HG03097 (cell line): ENCODE measurements at regions not wholly inside any gene's neighbourhood (a gene's known extent, or its start where the extent isn't known, plus 50 kb on each side); places are given as distances from the start of the nearest gene placed in this dataset.

Experiments
- ATAC-seq: cut with Tn5 transposase; IDR thresholded peaks from one replicate; pipeline ENCODE4 v1.9.1; 2021; ENCODE audit not compliant: unreplicated experiment, low FRiP score

- ATAC-seq, result no peak
Measured at GRCh38 chr19:29457413-29457812, 68.4 kb upstream of the VSTM2B start.

- no peak for ATAC-seq
Measured at GRCh38 chr19:29467824-29468401, 57.9 kb upstream of the VSTM2B start.

GRCh38 chr19:29475469-29475868 is 50.3 kb upstream of the VSTM2B start:
- no peak for ATAC-seq
